B cell (primary cell): ENCODE measurements at regions not wholly inside any gene's neighbourhood (a gene's known extent, or its start where the extent isn't known, plus 50 kb on each side); places are given as distances from the start of the nearest gene placed in this dataset.

Experiments
- ATAC-seq: fragments of 200-7000 bp; cut with Tn5 transposase; one replicate; pipeline ENCODE4 v1.10.0; 2021; ENCODE audit warnings: low read depth, mild to moderate bottlenecking, moderate number of reproducible peaks, moderate library complexity
- CTCF ChIA-PET: fragments of 350-600 bp; sonication (Branson Sonifier 250); formaldehyde crosslinking; loops from one replicate; lab custom pipeline; 2021; ENCODE audit warnings: antibody characterized with exemption, inconsistent platforms; lab: Charles Lee
- POLR2A ChIA-PET: fragments of 350-600 bp; sonication (Branson Sonifier 250); formaldehyde crosslinking; loops from one replicate; lab custom pipeline; 2021; ENCODE audit warnings: antibody characterized with exemption; lab: Charles Lee
- DNase-seq: peaks from one replicate; pipeline ENCODE4 v3.0.0; 2013
- H2AFZ ChIP-seq: 2 replicates; pipeline ENCODE4 v1.6.1; 2012; ENCODE audit warnings: mild to moderate bottlenecking, low read depth, low read length; ENCODE audit not compliant: insufficient read depth, poor library complexity, severe bottlenecking
- H3K27ac ChIP-seq, 2 donors: 1 replicate in 1 of 2; 2 replicates in 1 of 2; pipeline ENCODE4 v1.5.1; 2012 to 2013; ENCODE audit warnings: low read length in 2 of 2, mild to moderate bottlenecking in 2 of 2, moderate library complexity in 1 of 2
- H3K27me3 ChIP-seq, 4 experiments: fragments of 200-600 bp in 1 of 4; sonication (generic) in 1 of 4; replicated peaks in 1 of 4; 1 replicate in 2 of 4; 2 replicates in 2 of 4; pipeline versions ENCODE4 v1.6.1 to v1.7.0; 2013 to 2016; ENCODE audit warnings: low read length in 3 of 4, mild to moderate bottlenecking in 2 of 4, mixed read lengths in 1 of 4, moderate library complexity in 1 of 4; ENCODE audit not compliant: insufficient read depth in 4 of 4, control insufficient read depth in 3 of 4; ENCODE audit errors: control extremely low read depth in 1 of 4
- H3K36me3 ChIP-seq, 2 experiments: replicated peaks in 1 of 2; 1 replicate in 1 of 2; 2 replicates in 1 of 2; pipeline versions ENCODE4 v1.6.1 to v1.7.1; 2013; ENCODE audit warnings: low read length in 1 of 2; ENCODE audit not compliant: insufficient read depth in 2 of 2, control insufficient read depth in 1 of 2; ENCODE audit errors: control extremely low read depth in 1 of 2, extremely low read depth in 1 of 2
- H3K4me1 ChIP-seq, 2 donors: fragments of 200-600 bp in 1 of 2; sonication (generic) in 1 of 2; 1 replicate in 1 of 2; 2 replicates in 1 of 2; pipeline versions ENCODE4 v1.5.1 to v1.6.1; 2013 to 2017; ENCODE audit warnings: low read length in 2 of 2; ENCODE audit not compliant: control insufficient read depth in 2 of 2, insufficient read depth in 2 of 2
- H3K4me2 ChIP-seq: replicated peaks from 2 replicates; pipeline ENCODE3; 2012; ENCODE audit warnings: mild to moderate bottlenecking, low read depth, low read length; ENCODE audit not compliant: poor library complexity, severe bottlenecking
- H3K4me3 ChIP-seq, 5 experiments: fragments of 200-600 bp in 1 of 5; sonication (generic) in 1 of 5; 1 replicate in 3 of 5; 2 replicates in 2 of 5; pipeline versions ENCODE4 v1.5.1 to v1.7.0; 2011 to 2016; ENCODE audit warnings: low read length in 4 of 5, mild to moderate bottlenecking in 4 of 5, low read depth in 2 of 5, control low read depth in 1 of 5, moderate library complexity in 1 of 5; ENCODE audit not compliant: insufficient read depth in 1 of 5; ENCODE audit errors: control extremely low read depth in 1 of 5, extremely low read depth in 1 of 5
- H3K79me2 ChIP-seq: fragments of 200-600 bp; sonication (generic); one replicate; pipeline ENCODE4 v1.6.0; 2016; ENCODE audit warnings: low read length; ENCODE audit not compliant: control insufficient read depth, insufficient read depth
- H3K9ac ChIP-seq: fragments of 200-600 bp; sonication (generic); 2 replicates; pipeline ENCODE4 v1.6.1; 2017; ENCODE audit warnings: mild to moderate bottlenecking, low read length, moderate library complexity
- H3K9me3 ChIP-seq, 3 donors: one replicate each; pipeline versions ENCODE4 v1.6.1 to v1.7.1; 2013; ENCODE audit warnings: low read length in 2 of 3; ENCODE audit not compliant: control insufficient read depth in 2 of 3, insufficient read depth in 1 of 3; ENCODE audit errors: control extremely low read depth in 1 of 3
- H4K20me1 ChIP-seq: 2 replicates; pipeline ENCODE4 v1.6.0; 2012; ENCODE audit warnings: mild to moderate bottlenecking, low read length; ENCODE audit not compliant: insufficient read depth, control insufficient read depth, poor library complexity, severe bottlenecking
- H3K27ac Mint-ChIP-seq: one replicate; pipeline ENCODE4 v1.8.0; 2021; ENCODE audit warnings: mixed read lengths
- H3K27me3 Mint-ChIP-seq: one replicate; pipeline ENCODE4 v1.8.0; 2021; ENCODE audit warnings: mixed read lengths
- H3K4me1 Mint-ChIP-seq: one replicate; pipeline ENCODE4 v1.8.0; 2021; ENCODE audit warnings: mixed read lengths
- H3K4me3 Mint-ChIP-seq: one replicate; pipeline ENCODE4 v1.8.0; 2021; ENCODE audit warnings: mixed read lengths
- H3K9me3 Mint-ChIP-seq: one replicate; pipeline ENCODE4 v1.8.0; 2022; ENCODE audit warnings: mixed read lengths; ENCODE audit not compliant: insufficient read depth
- EZH2 ChIP-seq: IDR thresholded peaks from 2 replicates; pipeline ENCODE4 v1.6.1; 2012; ENCODE audit warnings: borderline replicate concordance, low read depth, mild to moderate bottlenecking, moderate library complexity, low read length; ENCODE audit not compliant: insufficient read depth, poor library complexity, severe bottlenecking
- WGBS: methylation state at CpG from one replicate; pipeline ENCODE4 v1.1.5; 2013; ENCODE audit warnings: missing lambda C conversion rate; ENCODE audit not compliant: insufficient coverage; 5-methylcytosine and 5-hydroxymethylcytosine counted together
- intact Hi-C: fragments of 100-400 bp; cut with micrococcal nuclease; formaldehyde crosslinking; loops from one replicate; pipeline ENCODE4 v1.10.0; 2022
- TF ChIP-seq, protein P1 (sequence below): fragments of 200-600 bp; IDR thresholded peaks from one replicate; pipeline ENCODE4 v1.8.0; 2022; ENCODE audit warnings: antibody characterized with exemption, mild to moderate bottlenecking

DNA sequence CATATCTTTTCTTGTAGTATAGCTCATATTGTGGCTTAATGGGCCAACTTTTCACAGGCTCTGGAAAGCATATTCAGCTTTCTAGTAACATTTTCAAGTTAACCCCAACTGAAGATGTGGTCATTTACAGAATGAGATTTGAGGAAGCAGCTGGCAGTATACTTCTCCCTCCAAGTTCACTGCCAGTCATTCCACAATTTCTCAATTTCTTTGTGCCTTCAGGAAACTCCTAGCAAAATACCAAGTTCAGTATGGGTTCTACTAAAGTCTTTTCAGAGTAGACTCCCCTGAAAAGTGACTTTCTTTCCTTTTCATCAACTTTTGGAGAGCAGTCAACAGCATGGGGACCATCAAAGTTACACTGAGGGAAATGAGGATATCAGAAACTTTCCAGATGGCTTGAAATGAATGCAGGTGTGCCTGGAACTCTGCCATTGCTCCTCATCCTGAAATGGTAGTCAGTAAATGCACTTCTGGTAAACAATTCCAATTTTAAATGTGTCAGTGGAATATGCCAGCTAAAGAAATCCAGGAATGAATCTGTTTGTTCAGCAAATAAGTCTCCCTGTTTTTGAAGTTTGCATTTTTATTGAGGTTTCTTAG is 81.5 kb upstream of the TEX13D start:
- Histone ChIP-seq H3K79me2 (no peaks in the 10 kb centered on the region), H3K4me3 (no peak overlapping the region), H3K9ac (no peak overlapping the region), H3K36me3 (no peaks in the 10 kb centered on the region), H4K20me1 (no peaks in the 10 kb centered on the region), H3K27ac (no peak overlapping the region), H3K4me1 (no peaks in the 10 kb centered on the region), H2AFZ (no peak overlapping the region), H3K9me3 (peaks cover 0 to 7% (median 0%) of the 10 kb centered on the region in 3 donors), H3K27me3 (no peaks in the 10 kb centered on the region), H3K4me2 (no peak overlapping the region)
- POLR2A ChIA-PET = no interaction called here
- CTCF ChIA-PET = interaction anchor here (0.5 kb wide), 1 partner anchor 109 kb away, joined by 3 read pairs; no protein-coding TSS in a partner anchor
- no peak overlapping the region for H3K27ac Mint-ChIP-seq
- H3K4me3 Mint-ChIP-seq = no peak overlapping the region
- no peak for TF ChIP-seq EZH2
- TF ChIP-seq, protein P1, sequence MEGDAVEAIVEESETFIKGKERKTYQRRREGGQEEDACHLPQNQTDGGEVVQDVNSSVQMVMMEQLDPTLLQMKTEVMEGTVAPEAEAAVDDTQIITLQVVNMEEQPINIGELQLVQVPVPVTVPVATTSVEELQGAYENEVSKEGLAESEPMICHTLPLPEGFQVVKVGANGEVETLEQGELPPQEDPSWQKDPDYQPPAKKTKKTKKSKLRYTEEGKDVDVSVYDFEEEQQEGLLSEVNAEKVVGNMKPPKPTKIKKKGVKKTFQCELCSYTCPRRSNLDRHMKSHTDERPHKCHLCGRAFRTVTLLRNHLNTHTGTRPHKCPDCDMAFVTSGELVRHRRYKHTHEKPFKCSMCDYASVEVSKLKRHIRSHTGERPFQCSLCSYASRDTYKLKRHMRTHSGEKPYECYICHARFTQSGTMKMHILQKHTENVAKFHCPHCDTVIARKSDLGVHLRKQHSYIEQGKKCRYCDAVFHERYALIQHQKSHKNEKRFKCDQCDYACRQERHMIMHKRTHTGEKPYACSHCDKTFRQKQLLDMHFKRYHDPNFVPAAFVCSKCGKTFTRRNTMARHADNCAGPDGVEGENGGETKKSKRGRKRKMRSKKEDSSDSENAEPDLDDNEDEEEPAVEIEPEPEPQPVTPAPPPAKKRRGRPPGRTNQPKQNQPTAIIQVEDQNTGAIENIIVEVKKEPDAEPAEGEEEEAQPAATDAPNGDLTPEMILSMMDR = no peak
- no peaks in the 10 kb centered on the region for H3K4me1 Mint-ChIP-seq
- DNase-seq (no peak), ATAC-seq (no peak)
- intact Hi-C loops = no loop called here
- no peaks in the 10 kb centered on the region for H3K27me3 Mint-ChIP-seq
- H3K9me3 Mint-ChIP-seq = peaks cover 5% of the 10 kb centered on the region

DNA sequence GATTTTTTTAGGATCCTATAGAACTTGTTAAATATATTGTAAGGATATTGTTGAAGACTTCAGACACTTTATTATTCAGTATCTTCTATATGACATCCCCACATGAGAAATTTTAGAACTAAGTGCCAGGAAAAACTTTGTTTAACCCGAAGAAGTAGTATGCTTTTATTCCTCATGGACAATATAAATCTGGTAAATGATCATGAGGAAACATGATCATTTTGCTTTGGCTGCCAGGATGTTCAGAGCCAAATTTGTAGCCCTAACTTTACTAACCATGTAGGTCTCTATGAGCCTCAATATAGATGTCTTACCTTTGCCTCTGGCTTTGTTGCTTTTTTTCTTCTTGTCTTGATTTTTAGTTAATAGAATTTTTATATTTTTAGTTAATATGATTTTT is 77.8 kb upstream of the TEX13D start:
- Mint-ChIP-seq H3K27me3 (no peaks in the 10 kb centered on the region), H3K4me1 (no peaks in the 10 kb centered on the region)

More for the DNA sequence above, 77.8 kb upstream of the TEX13D start:
- Histone ChIP-seq H3K9ac (no peak overlapping the region), H3K4me1 (no peaks in the 10 kb centered on the region), H3K27me3 (no peaks in the 10 kb centered on the region), H3K27ac (no peak overlapping the region), H3K4me2 (no peak overlapping the region), H3K9me3 (no peaks in the 10 kb centered on the region), H3K4me3 (no peak overlapping the region), H2AFZ (no peak overlapping the region), H4K20me1 (no peaks in the 10 kb centered on the region), H3K36me3 (no peaks in the 10 kb centered on the region), H3K79me2 (no peaks in the 10 kb centered on the region)
- intact Hi-C loops = no loop called here
- H3K9me3 Mint-ChIP-seq = no peaks in the 10 kb centered on the region
- TF ChIP-seq, protein P1 = no peak
- no peak for TF ChIP-seq EZH2
- H3K27ac Mint-ChIP-seq = no peak overlapping the region
- ATAC-seq (no peak), DNase-seq (no peak)
- POLR2A ChIA-PET = no interaction called here
- no peak overlapping the region for H3K4me3 Mint-ChIP-seq
- CTCF ChIA-PET = no interaction called here
- WGBS = no CpG with 5 or more reads among the region's 1 CpG
